ENCODE measurements at regions not wholly inside any gene's neighbourhood (a gene's known extent, or its start where the extent isn't known, plus 50 kb on each side); places are given as distances from the start of the nearest gene placed in this dataset.
A peak's percentile ranks its signal among the peaks of the same experiment; 100 is the strongest.
"Not testable (repeated sequence)": the region's sequence is repeated elsewhere in the genome, so short reads cannot be mapped to it uniquely, and the experiment has no call there.

GRCh38 chr5:62780888-62781287 is 202.3 kb downstream of the LRRC70 start:
- DNase-seq (ENCODE audit: insufficient read length, low spot score): no peak
- TF ChIP-seq POLR2A (IDR thresholded peaks at IDR 0.05; ENCODE audit: low read depth, low read length): no peak
- FAIRE-seq: no peak

GRCh38 chr5:62780230-62780629 is 201.6 kb downstream of the LRRC70 start:
- FAIRE-seq (no peak), DNase-seq (ENCODE audit: insufficient read length, low spot score) (no peak)
- TF ChIP-seq POLR2A (IDR thresholded peaks at IDR 0.05; ENCODE audit: low read depth, low read length): no peak

GRCh38 chr5:62779010-62779422 is 200.4 kb downstream of the LRRC70 start:
- DNase-seq (ENCODE audit: insufficient read length, low spot score): peak; percentile 26
- peak; percentile 83 for FAIRE-seq
- no peak for TF ChIP-seq POLR2A (IDR thresholded peaks at IDR 0.05; ENCODE audit: low read depth, low read length)

- FAIRE-seq: no peak
- no peak for TF ChIP-seq POLR2A (IDR thresholded peaks at IDR 0.05; ENCODE audit: low read depth, low read length)
- DNase-seq (ENCODE audit: insufficient read length, low spot score): no peak
Measured at GRCh38 chr5:62778316-62779009, 199.8 kb downstream of the LRRC70 start.

- FAIRE-seq; DNase-seq (ENCODE audit: insufficient read length, low spot score): not testable (repeated sequence)
Measured at GRCh38 chr5:62777081-62777480, 198.5 kb downstream of the LRRC70 start.

GRCh38 chr5:62776592-62776991 is 198.0 kb downstream of the LRRC70 start:
- not testable (repeated sequence) for FAIRE-seq; DNase-seq (ENCODE audit: insufficient read length, low spot score)

- FAIRE-seq: no peak
- no peak for TF ChIP-seq POLR2A (IDR thresholded peaks at IDR 0.05; ENCODE audit: low read depth, low read length)
- no peak for DNase-seq (ENCODE audit: insufficient read length, low spot score)
Measured at GRCh38 chr5:62773460-62773859, 194.8 kb downstream of the LRRC70 start.

GRCh38 chr5:62771341-62771740 is 192.7 kb downstream of the LRRC70 start:
- no peak for TF ChIP-seq POLR2A (IDR thresholded peaks at IDR 0.05; ENCODE audit: low read depth, low read length)
- no peak for FAIRE-seq
- no peak for DNase-seq (ENCODE audit: insufficient read length, low spot score)

- no peak for TF ChIP-seq POLR2A (IDR thresholded peaks at IDR 0.05; ENCODE audit: low read depth, low read length)
- FAIRE-seq (no peak), DNase-seq (ENCODE audit: insufficient read length, low spot score) (no peak)
Measured at GRCh38 chr5:62767650-62768049, 189.0 kb downstream of the LRRC70 start.

GRCh38 chr5:62767077-62767476 is 188.5 kb downstream of the LRRC70 start:
- DNase-seq (ENCODE audit: insufficient read length, low spot score) (no peak), FAIRE-seq (no peak)
- TF ChIP-seq POLR2A (IDR thresholded peaks at IDR 0.05; ENCODE audit: low read depth, low read length): no peak

- TF ChIP-seq POLR2A (IDR thresholded peaks at IDR 0.05; ENCODE audit: low read depth, low read length): no peak
- DNase-seq (ENCODE audit: insufficient read length, low spot score): no peak
- FAIRE-seq: no peak
Measured at GRCh38 chr5:62762503-62762902, 183.9 kb downstream of the LRRC70 start.

- DNase-seq (ENCODE audit: insufficient read length, low spot score); FAIRE-seq: not testable (repeated sequence)
Measured at GRCh38 chr5:62757686-62758085, 179.1 kb downstream of the LRRC70 start.

- FAIRE-seq; DNase-seq (ENCODE audit: insufficient read length, low spot score): not testable (repeated sequence)
Measured at GRCh38 chr5:62752998-62753367, 174.4 kb downstream of the LRRC70 start.

GRCh38 chr5:62752056-62752997 is 173.7 kb downstream of the LRRC70 start:
- DNase-seq (ENCODE audit: insufficient read length, low spot score); FAIRE-seq: not testable (repeated sequence)

GRCh38 chr5:62742207-62742606 is 163.6 kb downstream of the LRRC70 start:
- FAIRE-seq: no peak
- no peak for TF ChIP-seq POLR2A (IDR thresholded peaks at IDR 0.05; ENCODE audit: low read depth, low read length)
- DNase-seq (ENCODE audit: insufficient read length, low spot score): no peak
